Stimulated activated CD8-positive, alpha-beta memory T cell treated with anti-CD3 and anti-CD28 coated beads, Interleukin-4, amount 100 ng/mL, for 24 hours (primary cell): ENCODE measurements at regions not wholly inside any gene's neighbourhood (a gene's known extent, or its start where the extent isn't known, plus 50 kb on each side); places are given as distances from the start of the nearest gene placed in this dataset.
"Not testable (repeated sequence)": the region's sequence is repeated elsewhere in the genome, so short reads cannot be mapped to it uniquely, and the experiment has no call there.

ENCODE experiments used
- DNase-seq: peaks from one replicate; pipeline ENCODE4 v3.0.0-alpha.2; 2020; ENCODE audit warnings: low read depth

GRCh38 chr6:112881027-112881426, 533.9 kb downstream of the RFPL4B start:
- DNase-seq = no peak

- DNase-seq = no peak
These were observed 535.0 kb downstream of the RFPL4B start for GRCh38 chr6:112881828-112882780.

GRCh38 chr6:112883095-112883494, 536.0 kb downstream of the RFPL4B start:
- no peak for DNase-seq

- no peak for DNase-seq
These were observed 539.3 kb downstream of the RFPL4B start for GRCh38 chr6:112886415-112886814.

GRCh38 chr6:112887424-112887823, 540.3 kb downstream of the RFPL4B start:
- DNase-seq = not testable (repeated sequence)

GRCh38 chr6:112899541-112899940, 552.4 kb downstream of the RFPL4B start:
- no peak for DNase-seq

- DNase-seq = no peak
These were observed 556.2 kb downstream of the RFPL4B start for GRCh38 chr6:112903361-112903760.

- DNase-seq = no peak
These were observed 559.6 kb downstream of the RFPL4B start for GRCh38 chr6:112906726-112907125.

- no peak for DNase-seq
These were observed 562.7 kb downstream of the RFPL4B start for GRCh38 chr6:112909781-112910180.

- DNase-seq = no peak
These were observed 563.1 kb downstream of the RFPL4B start for GRCh38 chr6:112910256-112910655.

GRCh38 chr6:112911959-112912358, 564.8 kb downstream of the RFPL4B start:
- DNase-seq = no peak

- no peak for DNase-seq
These were observed 565.4 kb downstream of the RFPL4B start for GRCh38 chr6:112912416-112913101.

- not testable (repeated sequence) for DNase-seq
These were observed 572.6 kb downstream of the RFPL4B start for GRCh38 chr6:112919744-112920143.

- DNase-seq = no peak
These were observed 573.9 kb downstream of the RFPL4B start for GRCh38 chr6:112920994-112921393.

GRCh38 chr6:112923940-112924587, 576.9 kb downstream of the RFPL4B start:
- no peak for DNase-seq

- no peak for DNase-seq
These were observed 578.6 kb downstream of the RFPL4B start for GRCh38 chr6:112925702-112926101.

GRCh38 chr6:112927641-112928320, 580.7 kb downstream of the RFPL4B start:
- DNase-seq = no peak

GRCh38 chr6:112929641-112930040, 582.5 kb downstream of the RFPL4B start:
- no peak for DNase-seq

- no peak for DNase-seq
These were observed 584.7 kb downstream of the RFPL4B start for GRCh38 chr6:112931832-112932231.

GRCh38 chr6:112933947-112934346, 586.8 kb downstream of the RFPL4B start:
- no peak for DNase-seq

- DNase-seq = no peak
These were observed 587.5 kb downstream of the RFPL4B start for GRCh38 chr6:112934433-112935327.
